Prostate gland (tissue), 2 donors: ENCODE measurements at regions not wholly inside any gene's neighbourhood (a gene's known extent, or its start where the extent isn't known, plus 50 kb on each side); places are given as distances from the start of the nearest gene placed in this dataset.

Experiments
- DNase-seq: peaks from one replicate; pipeline ENCODE4 v3.0.0-alpha.2; 2019; ENCODE audit warnings: low spot score
- H3K27ac ChIP-seq, 2 donors: fragments of 200-600 bp; sonication (generic); 2 replicates each; pipeline ENCODE4 v1.5.1; 2017 to 2019
- H3K27me3 ChIP-seq: fragments of 200-600 bp; sonication (generic); replicated peaks from 2 replicates; pipeline ENCODE4 v1.5.1; 2019; ENCODE audit not compliant: insufficient read depth
- H3K36me3 ChIP-seq, 2 donors: fragments of 200-600 bp; sonication (generic); 1 replicate in 1 of 2; 2 replicates in 1 of 2; pipeline versions ENCODE4 v1.5.1 to v1.8.1; 2017 to 2019
- H3K4me1 ChIP-seq: fragments of 200-600 bp; sonication (generic); replicated peaks from 2 replicates; pipeline ENCODE4 v1.5.1; 2019
- H3K4me3 ChIP-seq, 2 donors: fragments of 200-600 bp; sonication (generic); 2 replicates each; pipeline ENCODE4 v1.5.1; 2017 to 2019
- H3K9me3 ChIP-seq: fragments of 200-600 bp; sonication (generic); 2 replicates; pipeline ENCODE4 v1.5.1; 2017
- CTCF ChIP-seq, 4 experiments: fragments of 200-600 bp in 2 of 4; fragments of 450-650 bp in 2 of 4; sonication (generic) in 2 of 4; IDR thresholded peaks; 1 replicate in 3 of 4; 2 replicates in 1 of 4; pipeline ENCODE4 v1.5.1; 2016 to 2019; ENCODE audit warnings: antibody characterized with exemption in 4 of 4, mild to moderate bottlenecking in 2 of 4, moderate library complexity in 2 of 4
- POLR2A ChIP-seq: fragments of 450-650 bp; IDR thresholded peaks from one replicate; pipeline ENCODE4 v1.6.1; 2016; ENCODE audit warnings: antibody characterized with exemption, mild to moderate bottlenecking
- POLR2AphosphoS5 ChIP-seq: sonication (generic); formaldehyde crosslinking; IDR thresholded peaks from one replicate; pipeline ENCODE4 v1.6.1; 2017; ENCODE audit warnings: antibody characterized with exemption
- WGBS: methylation state at CpG from one replicate; pipeline ENCODE4 v1.1.5; 2018; 5-methylcytosine and 5-hydroxymethylcytosine counted together
- intact Hi-C: fragments of 100-400 bp; cut with DNase I; formaldehyde crosslinking; loops from one replicate; pipeline ENCODE4 v1.14.2; 2022

- Histone ChIP-seq H3K27ac (no peak overlapping the region), H3K9me3 (no peaks in the 10 kb centered on the region), H3K4me1 (no peaks in the 10 kb centered on the region), H3K27me3 (peaks cover 2% of the 10 kb centered on the region), H3K36me3 (no peaks in the 10 kb centered on the region), H3K4me3 (no peak overlapping the region)
- WGBS, result 97% methylated on average over 2 of the region's 2 CpGs
- intact Hi-C loops, result no loop called here
- no peak for DNase-seq
- TF ChIP-seq POLR2AphosphoS5 (no peak), POLR2A (no peak), CTCF (IDR thresholded peaks at IDR 0.05) (no peak)
Measured at GRCh38 chr18:77455004-77455403, 205.4 kb downstream of the GALR1 start.

- Histone ChIP-seq H3K36me3 (no peaks in the 10 kb centered on the region), H3K27me3 (peaks cover 2% of the 10 kb centered on the region), H3K27ac (no peak overlapping the region), H3K4me3 (no peak overlapping the region), H3K4me1 (no peaks in the 10 kb centered on the region), H3K9me3 (no peaks in the 10 kb centered on the region)
- intact Hi-C loops, result no loop called here
- 52% methylated on average over 3 of the region's 3 CpGs for WGBS
- no peak for DNase-seq
- no peak for TF ChIP-seq CTCF (IDR thresholded peaks at IDR 0.05)
- TF ChIP-seq POLR2AphosphoS5, result no peak
- no peak for TF ChIP-seq POLR2A
Measured at GRCh38 chr18:77457681-77458080, 208.0 kb downstream of the GALR1 start.

GRCh38 chr18:77461062-77461688 is 211.5 kb downstream of the GALR1 start:
- DNase-seq, result no peak
- H3K27ac ChIP-seq, result no peak overlapping the region

GRCh38 chr18:77464917-77465316 is 215.3 kb downstream of the GALR1 start:
- Histone ChIP-seq H3K27ac (no peak overlapping the region), H3K4me3 (no peak overlapping the region), H3K9me3 (no peaks in the 10 kb centered on the region), H3K36me3 (no peaks in the 10 kb centered on the region), H3K4me1 (no peaks in the 10 kb centered on the region), H3K27me3 (no peaks in the 10 kb centered on the region)
- no peak for DNase-seq
- TF ChIP-seq CTCF (IDR thresholded peaks at IDR 0.05) (no peak), POLR2AphosphoS5 (no peak), POLR2A (no peak)
- WGBS, result 83% methylated on average over 3 of the region's 3 CpGs
- intact Hi-C loops, result no loop called here

More at GRCh38 chr18:77461062-77461688, 211.5 kb downstream of the GALR1 start:
- 59% methylated on average over 6 of the region's 6 CpGs for WGBS
- no peaks in the 10 kb centered on the region for H3K36me3 ChIP-seq
- TF ChIP-seq POLR2A (no peak), CTCF (IDR thresholded peaks at IDR 0.05) (no peak), POLR2AphosphoS5 (no peak)
- no peaks in the 10 kb centered on the region for H3K27me3 ChIP-seq
- H3K9me3 ChIP-seq, result no peaks in the 10 kb centered on the region
- intact Hi-C loops, result no loop called here
- H3K4me3 ChIP-seq, result no peak overlapping the region
- H3K4me1 ChIP-seq, result no peaks in the 10 kb centered on the region

- intact Hi-C loops, result no loop called here
- DNase-seq, result no peak
- no peak overlapping the region for H3K4me3 ChIP-seq
- no peak overlapping the region for H3K27ac ChIP-seq
- no peaks in the 10 kb centered on the region for H3K27me3 ChIP-seq
- no peak for TF ChIP-seq POLR2A
- TF ChIP-seq CTCF (IDR thresholded peaks at IDR 0.05), result no peak
- TF ChIP-seq POLR2AphosphoS5, result no peak
- no peaks in the 10 kb centered on the region for H3K36me3 ChIP-seq
- no peaks in the 10 kb centered on the region for H3K4me1 ChIP-seq
- no peaks in the 10 kb centered on the region for H3K9me3 ChIP-seq
Measured at GRCh38 chr18:77466890-77467289, 217.2 kb downstream of the GALR1 start.
